ENCODE measurements at regions not wholly inside any gene's neighbourhood (a gene's known extent, or its start where the extent isn't known, plus 50 kb on each side); places are given as distances from the start of the nearest gene placed in this dataset.

DNA sequence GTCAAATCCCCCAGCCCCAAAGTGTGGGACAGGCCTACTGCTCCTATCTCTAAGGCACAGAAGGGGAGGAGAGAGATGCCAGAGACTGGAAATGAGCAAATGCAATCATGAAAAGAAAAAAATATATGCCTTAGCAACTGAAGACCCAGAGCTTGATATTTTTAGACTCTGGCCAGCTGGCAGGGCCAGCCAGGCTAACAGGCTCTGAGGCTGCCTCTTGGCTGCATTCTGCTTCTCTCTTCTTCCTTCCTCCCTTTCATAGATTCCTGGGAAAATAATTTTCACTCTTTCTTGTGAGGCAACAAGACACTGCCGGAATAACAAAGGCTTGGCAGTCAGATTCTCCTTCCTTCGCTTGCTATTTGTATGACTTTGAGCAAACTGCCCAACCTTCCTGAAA is 209.1 kb downstream of the RAD51AP2 start:
- Histone ChIP-seq H3K9ac (ENCODE audit: insufficient read length, low read depth) (no peak overlapping the region), H3K4me1 (ENCODE audit: insufficient read depth, insufficient read length) (no peaks in the 10 kb centered on the region)

DNA sequence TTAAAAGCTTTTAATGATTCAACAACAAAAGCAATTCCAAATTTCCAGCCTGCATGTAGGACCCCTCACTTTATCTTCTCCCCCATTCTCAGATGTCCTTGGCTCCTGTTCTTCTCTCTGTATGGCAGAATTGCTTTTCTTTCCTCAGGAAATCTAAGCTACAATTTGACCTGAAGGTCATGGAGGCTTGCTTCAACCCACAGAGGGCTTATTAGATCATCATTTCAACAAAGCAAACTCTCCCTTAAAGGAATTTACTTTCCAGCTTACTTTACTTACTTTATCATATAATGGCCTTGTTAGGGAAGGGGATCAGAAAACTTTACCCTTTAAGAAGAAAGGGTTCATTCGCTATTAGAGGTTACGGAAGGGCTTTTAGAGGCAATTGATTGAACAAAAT is 211.5 kb downstream of the RAD51AP2 start:
- TF ChIP-seq YY1 (IDR thresholded peaks at IDR 0.05; ENCODE audit: insufficient read depth, insufficient read length) (no peak), SUZ12 (IDR thresholded peaks at IDR 0.05; ENCODE audit: extremely low read depth, insufficient read depth, insufficient read length) (no peak), ZNF274 (IDR thresholded peaks at IDR 0.05; ENCODE audit: low read depth, low read length) (no peak)
- DNase-seq (ENCODE audit: low read depth, low spot score), result no peak
- no peak overlapping the region for H3K9ac ChIP-seq (ENCODE audit: insufficient read length, low read depth)
- H3K9me3 ChIP-seq (ENCODE audit: insufficient read depth, low read length), result no peaks in the 10 kb centered on the region
- no peaks in the 10 kb centered on the region for H3K27me3 ChIP-seq (ENCODE audit: insufficient read depth, insufficient read length)
- no peak overlapping the region for H3K4me3 ChIP-seq (ENCODE audit: insufficient read length, low read depth)
- peaks cover 2% of the 10 kb centered on the region for H3K4me1 ChIP-seq (ENCODE audit: insufficient read depth, insufficient read length)
- no peaks in the 10 kb centered on the region for H3K36me3 ChIP-seq (ENCODE audit: insufficient read depth, insufficient read length, low read length)

More for the DNA sequence above, 209.1 kb downstream of the RAD51AP2 start:
- Histone ChIP-seq H3K36me3 (ENCODE audit: insufficient read depth, insufficient read length, low read length) (no peaks in the 10 kb centered on the region), H3K27me3 (ENCODE audit: insufficient read depth, insufficient read length) (no peaks in the 10 kb centered on the region), H3K9me3 (ENCODE audit: insufficient read depth, low read length) (no peaks in the 10 kb centered on the region), H3K4me3 (ENCODE audit: insufficient read length, low read depth) (no peak overlapping the region)
- DNase-seq (ENCODE audit: low read depth, low spot score), result no peak
- TF ChIP-seq ZNF274 (IDR thresholded peaks at IDR 0.05; ENCODE audit: low read depth, low read length), result no peak

GRCh38 chr2:17306219-17306618 is 212.0 kb downstream of the RAD51AP2 start:
- H3K9ac ChIP-seq (ENCODE audit: insufficient read length, low read depth), result no peak overlapping the region
- DNase-seq (ENCODE audit: low read depth, low spot score), result no peak
- H3K4me3 ChIP-seq (ENCODE audit: insufficient read length, low read depth), result no peak overlapping the region
- H3K9me3 ChIP-seq (ENCODE audit: insufficient read depth, low read length), result no peaks in the 10 kb centered on the region
- no peaks in the 10 kb centered on the region for H3K36me3 ChIP-seq (ENCODE audit: insufficient read depth, insufficient read length, low read length)
- TF ChIP-seq YY1 (IDR thresholded peaks at IDR 0.05; ENCODE audit: insufficient read depth, insufficient read length), result no peak
- TF ChIP-seq SUZ12 (IDR thresholded peaks at IDR 0.05; ENCODE audit: extremely low read depth, insufficient read depth, insufficient read length), result no peak
- no peak for TF ChIP-seq ZNF274 (IDR thresholded peaks at IDR 0.05; ENCODE audit: low read depth, low read length)
- H3K27me3 ChIP-seq (ENCODE audit: insufficient read depth, insufficient read length), result no peaks in the 10 kb centered on the region
- H3K4me1 ChIP-seq (ENCODE audit: insufficient read depth, insufficient read length), result peaks cover 2% of the 10 kb centered on the region

DNA sequence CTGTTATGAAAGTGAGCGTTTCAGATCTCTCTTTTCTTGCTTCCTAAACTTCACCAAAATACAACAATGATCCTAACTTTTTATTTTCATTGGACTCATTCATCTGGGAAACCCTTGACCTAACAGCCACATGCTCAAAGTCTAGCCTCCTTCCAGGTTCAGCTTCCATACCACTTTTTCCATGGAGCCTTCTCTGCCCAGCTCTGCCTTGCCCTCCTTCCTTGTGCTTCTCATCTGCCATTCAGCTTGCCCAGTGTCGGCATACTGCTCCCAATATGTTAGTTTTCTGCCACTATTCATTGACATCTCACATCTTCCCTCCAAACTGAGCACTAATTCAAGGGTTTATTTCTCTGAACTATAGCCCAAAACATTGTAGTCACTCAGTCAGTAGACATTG is 214.7 kb downstream of the RAD51AP2 start:
- no peak overlapping the region for H3K9ac ChIP-seq (ENCODE audit: insufficient read length, low read depth)
- TF ChIP-seq YY1 (IDR thresholded peaks at IDR 0.05; ENCODE audit: insufficient read depth, insufficient read length) (no peak), ZNF274 (IDR thresholded peaks at IDR 0.05; ENCODE audit: low read depth, low read length) (no peak), SUZ12 (IDR thresholded peaks at IDR 0.05; ENCODE audit: extremely low read depth, insufficient read depth, insufficient read length) (no peak)
- H3K36me3 ChIP-seq (ENCODE audit: insufficient read depth, insufficient read length, low read length), result no peaks in the 10 kb centered on the region
- no peak for DNase-seq (ENCODE audit: low read depth, low spot score)
- H3K9me3 ChIP-seq (ENCODE audit: insufficient read depth, low read length), result no peaks in the 10 kb centered on the region
- no peaks in the 10 kb centered on the region for H3K27me3 ChIP-seq (ENCODE audit: insufficient read depth, insufficient read length)
- peaks cover 2% of the 10 kb centered on the region for H3K4me1 ChIP-seq (ENCODE audit: insufficient read depth, insufficient read length)
- H3K4me3 ChIP-seq (ENCODE audit: insufficient read length, low read depth), result no peak overlapping the region

- no peak overlapping the region for H3K9ac ChIP-seq (ENCODE audit: insufficient read length, low read depth)
- peaks cover 2% of the 10 kb centered on the region for H3K4me1 ChIP-seq (ENCODE audit: insufficient read depth, insufficient read length)
- no peak overlapping the region for H3K4me3 ChIP-seq (ENCODE audit: insufficient read length, low read depth)
- no peaks in the 10 kb centered on the region for H3K27me3 ChIP-seq (ENCODE audit: insufficient read depth, insufficient read length)
- no peaks in the 10 kb centered on the region for H3K9me3 ChIP-seq (ENCODE audit: insufficient read depth, low read length)
- TF ChIP-seq ZNF274 (IDR thresholded peaks at IDR 0.05; ENCODE audit: low read depth, low read length) (no peak), SUZ12 (IDR thresholded peaks at IDR 0.05; ENCODE audit: extremely low read depth, insufficient read depth, insufficient read length) (no peak), YY1 (IDR thresholded peaks at IDR 0.05; ENCODE audit: insufficient read depth, insufficient read length) (no peak)
- no peaks in the 10 kb centered on the region for H3K36me3 ChIP-seq (ENCODE audit: insufficient read depth, insufficient read length, low read length)
- no peak for DNase-seq (ENCODE audit: low read depth, low spot score)
Measured at GRCh38 chr2:17303054-17303453, 215.2 kb downstream of the RAD51AP2 start.

- no peaks in the 10 kb centered on the region for H3K36me3 ChIP-seq (ENCODE audit: insufficient read depth, insufficient read length, low read length)
- no peak overlapping the region for H3K9ac ChIP-seq (ENCODE audit: insufficient read length, low read depth)
- no peak overlapping the region for H3K4me3 ChIP-seq (ENCODE audit: insufficient read length, low read depth)
- no peak for DNase-seq (ENCODE audit: low read depth, low spot score)
- TF ChIP-seq ZNF274 (IDR thresholded peaks at IDR 0.05; ENCODE audit: low read depth, low read length) (no peak), SUZ12 (IDR thresholded peaks at IDR 0.05; ENCODE audit: extremely low read depth, insufficient read depth, insufficient read length) (no peak), YY1 (IDR thresholded peaks at IDR 0.05; ENCODE audit: insufficient read depth, insufficient read length) (no peak)
- H3K27me3 ChIP-seq (ENCODE audit: insufficient read depth, insufficient read length), result no peaks in the 10 kb centered on the region
- H3K4me1 ChIP-seq (ENCODE audit: insufficient read depth, insufficient read length), result peaks cover 2% of the 10 kb centered on the region
- H3K9me3 ChIP-seq (ENCODE audit: insufficient read depth, low read length), result no peaks in the 10 kb centered on the region
Measured at GRCh38 chr2:17302281-17302680, 216.0 kb downstream of the RAD51AP2 start.

- Histone ChIP-seq H3K9ac (ENCODE audit: insufficient read length, low read depth) (no peak overlapping the region), H3K4me1 (ENCODE audit: insufficient read depth, insufficient read length) (peaks cover 2% of the 10 kb centered on the region), H3K4me3 (ENCODE audit: insufficient read length, low read depth) (no peak overlapping the region), H3K36me3 (ENCODE audit: insufficient read depth, insufficient read length, low read length) (no peaks in the 10 kb centered on the region), H3K27me3 (ENCODE audit: insufficient read depth, insufficient read length) (no peaks in the 10 kb centered on the region), H3K9me3 (ENCODE audit: insufficient read depth, low read length) (no peaks in the 10 kb centered on the region)
- no peak for TF ChIP-seq SUZ12 (IDR thresholded peaks at IDR 0.05; ENCODE audit: extremely low read depth, insufficient read depth, insufficient read length)
- no peak for TF ChIP-seq YY1 (IDR thresholded peaks at IDR 0.05; ENCODE audit: insufficient read depth, insufficient read length)
- no peak for TF ChIP-seq ZNF274 (IDR thresholded peaks at IDR 0.05; ENCODE audit: low read depth, low read length)
- DNase-seq (ENCODE audit: low read depth, low spot score), result peak; percentile 83
Measured at GRCh38 chr2:17301437-17301836, 216.8 kb downstream of the RAD51AP2 start.

Measured in NT2/D1 (cell line).